H1 (cell line): ENCODE measurements at regions not wholly inside any gene's neighbourhood (a gene's known extent, or its start where the extent isn't known, plus 50 kb on each side); places are given as distances from the start of the nearest gene placed in this dataset.

Source experiments
- CTCF ChIA-PET: fragments of 300-600 bp; sonication (Branson Sonifier 250); formaldehyde crosslinking; loops from one replicate; lab custom pipeline; 2021; ENCODE audit not compliant: partially characterized antibody; lab: Charles Lee
- POLR2A ChIA-PET: fragments of 300-600 bp; sonication (Branson Sonifier 250); formaldehyde crosslinking; loops from one replicate; lab custom pipeline; 2021; ENCODE audit warnings: inconsistent platforms; ENCODE audit not compliant: partially characterized antibody; lab: Charles Lee
- DNase-seq, 2 experiments: peaks; one replicate each; pipeline versions ENCODE4 v3.0.0 to v3.0.0-alpha.2; 2010 to 2022; ENCODE audit warnings: low spot score in 2 of 2, low read depth in 1 of 2, mixed read lengths in 1 of 2
- FAIRE-seq: peaks from 2 replicates; lab custom pipeline; 2011; peaks lifted over from hg19 to GRCh38; lab: Jason Lieb, UNC
- H2AFZ ChIP-seq: 2 replicates; pipeline ENCODE4 v1.8.1; 2012; ENCODE audit warnings: low read length, inconsistent platforms
- H2AK5ac ChIP-seq: 2 replicates; pipeline ENCODE4 v1.6.1; 2013; ENCODE audit warnings: low read depth, low read length
- H2BK120ac ChIP-seq: replicated peaks from 2 replicates; pipeline ENCODE3; 2013; ENCODE audit warnings: low read depth, low read length, inconsistent platforms
- H2BK12ac ChIP-seq: 2 replicates; pipeline ENCODE4 v1.6.1; 2013; ENCODE audit warnings: low read depth, low read length
- H2BK15ac ChIP-seq: 2 replicates; pipeline ENCODE4 v1.6.1; 2013; ENCODE audit warnings: low read length
- H2BK20ac ChIP-seq: 2 replicates; pipeline ENCODE4 v1.6.1; 2013; ENCODE audit warnings: low read length
- H2BK5ac ChIP-seq: 2 replicates; pipeline ENCODE4 v1.6.1; 2013; ENCODE audit warnings: low read depth, low read length
- H3K14ac ChIP-seq: 2 replicates; pipeline ENCODE4 v1.6.1; 2013; ENCODE audit warnings: inconsistent platforms; ENCODE audit not compliant: insufficient read length
- H3K18ac ChIP-seq: 2 replicates; pipeline ENCODE4 v1.6.1; 2013; ENCODE audit warnings: low read length; ENCODE audit errors: extremely low read depth
- H3K23ac ChIP-seq: 2 replicates; pipeline ENCODE4 v1.6.1; 2013; ENCODE audit warnings: inconsistent platforms; ENCODE audit not compliant: insufficient read length
- H3K23me2 ChIP-seq: 2 replicates; pipeline ENCODE4 v1.6.1; 2013; ENCODE audit warnings: low read depth, low read length
- H3K27ac ChIP-seq: 2 replicates; pipeline ENCODE4 v1.6.1; 2011; ENCODE audit warnings: low read depth, low read length, inconsistent platforms
- H3K27me3 ChIP-seq, 4 experiments: replicated peaks in 1 of 4; 1 replicate in 1 of 4; 2 replicates in 3 of 4; pipeline versions ENCODE4 v1.6.1 to v1.8.1; 2011 to 2013; ENCODE audit warnings: low read length in 3 of 4, mild to moderate bottlenecking in 3 of 4, inconsistent platforms in 2 of 4, mixed read lengths in 2 of 4, moderate library complexity in 1 of 4; ENCODE audit not compliant: control insufficient read depth in 3 of 4, insufficient read depth in 3 of 4; ENCODE audit errors: extremely low read depth in 1 of 4
- H3K36me3 ChIP-seq, 4 experiments: 2 replicates each; pipeline versions ENCODE4 v1.6.1 to v1.8.1; 2011 to 2013; ENCODE audit warnings: mild to moderate bottlenecking in 4 of 4, low read length in 3 of 4, moderate library complexity in 2 of 4, control low read depth in 1 of 4, inconsistent platforms in 1 of 4; ENCODE audit not compliant: insufficient read depth in 4 of 4, control insufficient read depth in 2 of 4
- H3K4ac ChIP-seq: replicated peaks from 2 replicates; pipeline ENCODE3; 2013; ENCODE audit warnings: low read length, low read depth, mixed read lengths, inconsistent platforms; ENCODE audit not compliant: insufficient read length
- H3K4me1 ChIP-seq, 4 experiments: replicated peaks in 1 of 4; 1 replicate in 1 of 4; 2 replicates in 3 of 4; pipeline versions ENCODE4 v1.6.1 to v1.8.1; 2011 to 2013; ENCODE audit warnings: low read length in 3 of 4, inconsistent platforms in 2 of 4, mixed read lengths in 1 of 4; ENCODE audit not compliant: insufficient read depth in 4 of 4, control insufficient read depth in 3 of 4
- H3K4me2 ChIP-seq, 2 experiments: 2 replicates each; pipeline versions ENCODE4 v1.6.1 to v1.8.1; 2011 to 2013; ENCODE audit warnings: low read depth in 2 of 2, low read length in 2 of 2, control low read depth in 1 of 2, inconsistent platforms in 1 of 2, mild to moderate bottlenecking in 1 of 2; ENCODE audit not compliant: insufficient read depth in 1 of 2
- H3K4me3 ChIP-seq, 4 experiments: fragments of 200-600, 300-600 bp in 1 of 4; sonication (generic), shearing (Covaris generic), sonication (Bioruptor Twin) in 1 of 4; 2 replicates each; pipeline versions ENCODE4 v1.5.1 to v1.8.1; 2011 to 2016; ENCODE audit warnings: low read length in 4 of 4, low read depth in 3 of 4, control low read depth in 2 of 4, inconsistent platforms in 2 of 4, mild to moderate bottlenecking in 2 of 4, mixed read lengths in 1 of 4, moderate library complexity in 1 of 4; ENCODE audit not compliant: insufficient read depth in 2 of 4; ENCODE audit errors: extremely low read depth in 1 of 4
- H3K56ac ChIP-seq: replicated peaks from 2 replicates; pipeline ENCODE3; 2013; ENCODE audit warnings: low read depth, mild to moderate bottlenecking, mixed read lengths, low read length, inconsistent platforms; ENCODE audit not compliant: insufficient read length
- H3K79me1 ChIP-seq: 2 replicates; pipeline ENCODE4 v1.6.1; 2013; ENCODE audit warnings: low read depth, low read length, control low read depth
- H3K79me2 ChIP-seq, 2 experiments: 2 replicates each; pipeline versions ENCODE4 v1.6.1 to v1.8.1; 2012 to 2013; ENCODE audit warnings: low read length in 2 of 2, mild to moderate bottlenecking in 2 of 2, inconsistent platforms in 1 of 2; ENCODE audit not compliant: insufficient read depth in 2 of 2, control insufficient read depth in 1 of 2
- H3K9ac ChIP-seq, 4 experiments: replicated peaks in 1 of 4; 1 replicate in 1 of 4; 2 replicates in 3 of 4; pipeline versions ENCODE4 v1.6.1 to v1.8.1; 2011 to 2013; ENCODE audit warnings: low read depth in 3 of 4, low read length in 3 of 4, control low read depth in 2 of 4, mild to moderate bottlenecking in 2 of 4, moderate library complexity in 2 of 4, inconsistent platforms in 1 of 4; ENCODE audit errors: extremely low read depth in 1 of 4
- H3K9me3 ChIP-seq, 2 experiments: 2 replicates each; pipeline versions ENCODE4 v1.6.1 to v1.8.1; 2012 to 2013; ENCODE audit warnings: mild to moderate bottlenecking in 2 of 2, moderate library complexity in 2 of 2, control low read depth in 1 of 2, inconsistent platforms in 1 of 2, low read depth in 1 of 2, low read length in 1 of 2, mixed read lengths in 1 of 2; ENCODE audit not compliant: insufficient read depth in 2 of 2
- H4K20me1 ChIP-seq, 2 experiments: replicated peaks in 1 of 2; 2 replicates each; pipeline versions ENCODE3 to v1.8.1; 2011 to 2013; ENCODE audit warnings: inconsistent platforms in 2 of 2, low read length in 2 of 2, mild to moderate bottlenecking in 1 of 2; ENCODE audit not compliant: insufficient read depth in 2 of 2, control insufficient read depth in 1 of 2
- H4K5ac ChIP-seq: 2 replicates; pipeline ENCODE4 v1.6.1; 2013; ENCODE audit warnings: low read length, low read depth, mixed read lengths, inconsistent platforms; ENCODE audit not compliant: insufficient read length
- H4K8ac ChIP-seq: 2 replicates; pipeline ENCODE4 v1.8.0; 2013; ENCODE audit warnings: mild to moderate bottlenecking, moderate library complexity, low read length, inconsistent platforms; ENCODE audit not compliant: insufficient read depth; ENCODE audit errors: extremely low read depth
- H4K91ac ChIP-seq: replicated peaks from 2 replicates; pipeline ENCODE3; 2013; ENCODE audit warnings: low read length, mixed read lengths, inconsistent platforms; ENCODE audit not compliant: insufficient read length
- EGR1 ChIP-seq: IDR thresholded peaks from 2 replicates; pipeline ENCODE4 v1.6.1; 2011; ENCODE audit warnings: low read depth, low read length, borderline replicate concordance
- WGBS, 2 experiments: shearing (Covaris generic) in 1 of 2; methylation state at CpG; one replicate each; pipeline versions ENCODE4 v1.1.6 to v1.1.7; 2013 to 2015; ENCODE audit warnings: low lambda C conversion rate in 2 of 2, mixed read lengths in 2 of 2, inconsistent platforms in 1 of 2, low coverage in 1 of 2, missing lambda C conversion rate in 1 of 2; ENCODE audit not compliant: insufficient replicate concordance in 2 of 2, insufficient coverage in 1 of 2, insufficient read length in 1 of 2; ENCODE audit errors: extremely low coverage in 1 of 2, missing lambda C conversion rate in 1 of 2; 5-methylcytosine and 5-hydroxymethylcytosine counted together

- Histone ChIP-seq H3K4ac (no peak overlapping the region), H4K8ac (no peak overlapping the region), H3K23me2 (no peaks in the 10 kb centered on the region), H4K20me1 (no peaks in the 10 kb centered on the region), H2BK120ac (no peak overlapping the region), H3K4me1 (no peaks in the 10 kb centered on the region; a peak in 1 of 7 replicates), H2AK5ac (no peak overlapping the region), H2BK12ac (no peak overlapping the region), H3K79me1 (no peaks in the 10 kb centered on the region), H3K36me3 (no peaks in the 10 kb centered on the region), H4K5ac (no peak overlapping the region), H3K9me3 (no peaks in the 10 kb centered on the region), H3K27ac (no peak overlapping the region), H2BK15ac (no peak overlapping the region), H3K4me3 (no peak overlapping the region), H2BK20ac (no peak overlapping the region), H2BK5ac (no peak overlapping the region), H3K23ac (no peak overlapping the region), H3K18ac (no peak overlapping the region), H4K91ac (no peak overlapping the region), H3K79me2 (no peaks in the 10 kb centered on the region), H3K56ac (no peak overlapping the region), H3K9ac (no peak overlapping the region), H3K27me3 (no peaks in the 10 kb centered on the region), H2AFZ (no peak overlapping the region), H3K4me2 (no peak overlapping the region), H3K14ac (no peak overlapping the region)
- no peak for FAIRE-seq
- WGBS, 2 experiments, result 70% methylated on average over 2 of the region's 2 CpGs; no CpG with 5 or more reads in 1 of the 2 experiments
- ChIA-PET CTCF (interaction anchor here (2.5 kb wide), 1 partner anchor 14 kb away, joined by 7 read pairs; no protein-coding TSS in a partner anchor), POLR2A (no interaction called here)
- DNase-seq, result no peak
- TF ChIP-seq EGR1, result no peak
Measured at GRCh38 chr2:125643128-125643527, 1012.8 kb upstream of the GYPC start.
